ENCODE measurements at regions not wholly inside any gene's neighbourhood (a gene's known extent, or its start where the extent isn't known, plus 50 kb on each side); places are given as distances from the start of the nearest gene placed in this dataset.

GRCh38 chr10:121307411-121307980 is 290.7 kb downstream of the FGFR2 start:
- DNase-seq (ENCODE audit: insufficient read length, low spot score) = no peak
- FAIRE-seq = no peak
- TF ChIP-seq CTCF (IDR thresholded peaks at IDR 0.05; ENCODE audit: insufficient read depth, missing control alignments) = no peak

GRCh38 chr10:121308020-121308419 is 290.2 kb downstream of the FGFR2 start:
- TF ChIP-seq CTCF (IDR thresholded peaks at IDR 0.05; ENCODE audit: insufficient read depth, missing control alignments) = no peak
- FAIRE-seq (no peak), DNase-seq (ENCODE audit: insufficient read length, low spot score) (no peak)

GRCh38 chr10:121309164-121309563 is 289.1 kb downstream of the FGFR2 start:
- no peak for FAIRE-seq
- no peak for DNase-seq (ENCODE audit: insufficient read length, low spot score)
- TF ChIP-seq CTCF (IDR thresholded peaks at IDR 0.05; ENCODE audit: insufficient read depth, missing control alignments) = no peak

GRCh38 chr10:121310151-121310711 is 288.0 kb downstream of the FGFR2 start:
- no peak for FAIRE-seq
- TF ChIP-seq CTCF (IDR thresholded peaks at IDR 0.05; ENCODE audit: insufficient read depth, missing control alignments) = no peak
- DNase-seq (ENCODE audit: insufficient read length, low spot score) = no peak

- FAIRE-seq = no peak
- DNase-seq (ENCODE audit: insufficient read length, low spot score) = no peak
- TF ChIP-seq CTCF (IDR thresholded peaks at IDR 0.05; ENCODE audit: insufficient read depth, missing control alignments) = no peak
Measured at GRCh38 chr10:121311812-121312443, 286.3 kb downstream of the FGFR2 start.

DNA sequence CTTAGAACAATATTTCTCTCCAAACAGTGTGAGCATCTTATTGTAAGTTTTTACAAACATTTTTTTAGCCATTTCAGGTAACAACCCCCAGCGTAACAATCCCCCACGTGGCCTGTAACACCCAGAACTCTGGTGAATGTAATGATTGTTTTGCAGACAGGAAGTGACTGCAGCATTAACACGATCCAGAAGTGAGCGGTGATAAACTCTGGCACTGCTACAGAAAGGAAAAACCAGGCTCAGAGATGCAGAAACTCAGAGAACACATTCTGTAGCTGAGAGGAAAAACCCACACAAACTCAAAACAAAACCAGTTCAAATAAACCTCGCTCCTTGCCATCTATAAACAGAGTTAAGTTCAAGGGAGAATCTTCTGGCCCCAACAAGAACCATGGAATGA is 285.7 kb downstream of the FGFR2 start:
- no peak for FAIRE-seq
- DNase-seq (ENCODE audit: insufficient read length, low spot score) = no peak
- TF ChIP-seq CTCF (IDR thresholded peaks at IDR 0.05; ENCODE audit: insufficient read depth, missing control alignments) = no peak
